ENCODE measurements at regions not wholly inside any gene's neighbourhood (a gene's known extent, or its start where the extent isn't known, plus 50 kb on each side); places are given as distances from the start of the nearest gene placed in this dataset.
"Not testable (repeated sequence)": the region's sequence is repeated elsewhere in the genome, so short reads cannot be mapped to it uniquely, and the experiment has no call there.

- TF ChIP-seq, protein P1, sequence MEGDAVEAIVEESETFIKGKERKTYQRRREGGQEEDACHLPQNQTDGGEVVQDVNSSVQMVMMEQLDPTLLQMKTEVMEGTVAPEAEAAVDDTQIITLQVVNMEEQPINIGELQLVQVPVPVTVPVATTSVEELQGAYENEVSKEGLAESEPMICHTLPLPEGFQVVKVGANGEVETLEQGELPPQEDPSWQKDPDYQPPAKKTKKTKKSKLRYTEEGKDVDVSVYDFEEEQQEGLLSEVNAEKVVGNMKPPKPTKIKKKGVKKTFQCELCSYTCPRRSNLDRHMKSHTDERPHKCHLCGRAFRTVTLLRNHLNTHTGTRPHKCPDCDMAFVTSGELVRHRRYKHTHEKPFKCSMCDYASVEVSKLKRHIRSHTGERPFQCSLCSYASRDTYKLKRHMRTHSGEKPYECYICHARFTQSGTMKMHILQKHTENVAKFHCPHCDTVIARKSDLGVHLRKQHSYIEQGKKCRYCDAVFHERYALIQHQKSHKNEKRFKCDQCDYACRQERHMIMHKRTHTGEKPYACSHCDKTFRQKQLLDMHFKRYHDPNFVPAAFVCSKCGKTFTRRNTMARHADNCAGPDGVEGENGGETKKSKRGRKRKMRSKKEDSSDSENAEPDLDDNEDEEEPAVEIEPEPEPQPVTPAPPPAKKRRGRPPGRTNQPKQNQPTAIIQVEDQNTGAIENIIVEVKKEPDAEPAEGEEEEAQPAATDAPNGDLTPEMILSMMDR (IDR thresholded peaks at IDR 0.05), result not testable (repeated sequence)
- TF ChIP-seq, protein P2, sequence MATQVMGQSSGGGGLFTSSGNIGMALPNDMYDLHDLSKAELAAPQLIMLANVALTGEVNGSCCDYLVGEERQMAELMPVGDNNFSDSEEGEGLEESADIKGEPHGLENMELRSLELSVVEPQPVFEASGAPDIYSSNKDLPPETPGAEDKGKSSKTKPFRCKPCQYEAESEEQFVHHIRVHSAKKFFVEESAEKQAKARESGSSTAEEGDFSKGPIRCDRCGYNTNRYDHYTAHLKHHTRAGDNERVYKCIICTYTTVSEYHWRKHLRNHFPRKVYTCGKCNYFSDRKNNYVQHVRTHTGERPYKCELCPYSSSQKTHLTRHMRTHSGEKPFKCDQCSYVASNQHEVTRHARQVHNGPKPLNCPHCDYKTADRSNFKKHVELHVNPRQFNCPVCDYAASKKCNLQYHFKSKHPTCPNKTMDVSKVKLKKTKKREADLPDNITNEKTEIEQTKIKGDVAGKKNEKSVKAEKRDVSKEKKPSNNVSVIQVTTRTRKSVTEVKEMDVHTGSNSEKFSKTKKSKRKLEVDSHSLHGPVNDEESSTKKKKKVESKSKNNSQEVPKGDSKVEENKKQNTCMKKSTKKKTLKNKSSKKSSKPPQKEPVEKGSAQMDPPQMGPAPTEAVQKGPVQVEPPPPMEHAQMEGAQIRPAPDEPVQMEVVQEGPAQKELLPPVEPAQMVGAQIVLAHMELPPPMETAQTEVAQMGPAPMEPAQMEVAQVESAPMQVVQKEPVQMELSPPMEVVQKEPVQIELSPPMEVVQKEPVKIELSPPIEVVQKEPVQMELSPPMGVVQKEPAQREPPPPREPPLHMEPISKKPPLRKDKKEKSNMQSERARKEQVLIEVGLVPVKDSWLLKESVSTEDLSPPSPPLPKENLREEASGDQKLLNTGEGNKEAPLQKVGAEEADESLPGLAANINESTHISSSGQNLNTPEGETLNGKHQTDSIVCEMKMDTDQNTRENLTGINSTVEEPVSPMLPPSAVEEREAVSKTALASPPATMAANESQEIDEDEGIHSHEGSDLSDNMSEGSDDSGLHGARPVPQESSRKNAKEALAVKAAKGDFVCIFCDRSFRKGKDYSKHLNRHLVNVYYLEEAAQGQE (IDR thresholded peaks at IDR 0.05; ENCODE audit: low read depth, low read length), result not testable (repeated sequence)
- TF ChIP-seq SMC3 (IDR thresholded peaks at IDR 0.05; ENCODE audit: low read depth, low read length); FOXM1 (IDR thresholded peaks at IDR 0.05; ENCODE audit: low read depth); MAX (IDR thresholded peaks at IDR 0.05; ENCODE audit: low read depth); RFX5 (IDR thresholded peaks at IDR 0.05; ENCODE audit: low read length); POLR2AphosphoS5 (IDR thresholded peaks at IDR 0.05; ENCODE audit: low read depth, low read length): not testable (repeated sequence)
Measured at GRCh38 chr10:128205591-128205990, 79.4 kb upstream of the MKI67 start.
